Esophagus squamous epithelium (tissue), 5 donors: ENCODE measurements at regions not wholly inside any gene's neighbourhood (a gene's known extent, or its start where the extent isn't known, plus 50 kb on each side); places are given as distances from the start of the nearest gene placed in this dataset.

ENCODE experiments used
- DNase-seq: peaks from one replicate; lab custom pipeline; 2025; lab: John Stamatoyannopoulos, UW
- H3K27ac ChIP-seq, 4 donors: fragments of 200-600 bp; sonication (generic); one replicate each; pipeline ENCODE4 v1.5.1; 2016 to 2019; ENCODE audit warnings: mild to moderate bottlenecking in 1 of 4
- H3K27me3 ChIP-seq, 4 donors: fragments of 200-600 bp; sonication (generic); 1 replicate in 3 of 4; 2 replicates in 1 of 4; pipeline versions ENCODE4 v1.5.1 to v1.6.0; 2017 to 2021; ENCODE audit warnings: antibody characterized with exemption in 1 of 4
- H3K36me3 ChIP-seq, 3 donors: fragments of 200-600 bp; sonication (generic); one replicate each; pipeline ENCODE4 v1.5.1; 2016 to 2019
- H3K4me1 ChIP-seq, 3 donors: fragments of 200-600 bp; sonication (generic); one replicate each; pipeline ENCODE4 v1.5.1; 2017 to 2019
- H3K4me3 ChIP-seq, 4 donors: fragments of 200-600 bp; sonication (generic); 1 replicate in 3 of 4; 2 replicates in 1 of 4; pipeline ENCODE4 v1.5.1; 2016 to 2019; ENCODE audit warnings: mild to moderate bottlenecking in 2 of 4, moderate library complexity in 1 of 4
- H3K9me3 ChIP-seq, 3 donors: fragments of 200-600 bp; sonication (generic); one replicate each; pipeline ENCODE4 v1.5.1; 2016 to 2019
- CTCF ChIP-seq, 6 experiments: fragments of 450-650 bp in 4 of 6; fragments of 200-600 bp in 2 of 6; sonication (generic) in 2 of 6; IDR thresholded peaks; one replicate each; pipeline ENCODE4 v1.5.1; 2016 to 2019; ENCODE audit warnings: antibody characterized with exemption in 6 of 6, mild to moderate bottlenecking in 4 of 6, moderate library complexity in 4 of 6
- POLR2A ChIP-seq, 4 donors: fragments of 450-650 bp; IDR thresholded peaks; one replicate each; pipeline ENCODE4 v1.6.1; 2017; ENCODE audit warnings: antibody characterized with exemption in 4 of 4, mild to moderate bottlenecking in 4 of 4, moderate library complexity in 3 of 4
- WGBS, 2 donors: methylation state at CpG; one replicate each; pipeline ENCODE4 v1.1.5; 2018; 5-methylcytosine and 5-hydroxymethylcytosine counted together
- intact Hi-C: fragments of 100-400 bp; cut with DNase I; formaldehyde crosslinking; loops from one replicate; pipeline ENCODE4 v1.15.0; 2022
- donor health status: DM: yes; HTN: yes; CAD: no.

- Histone ChIP-seq H3K4me1 (peaks cover 0 to 7% (median 0%) of the 10 kb centered on the region in 3 donors), H3K9me3 (no peaks in the 10 kb centered on the region), H3K4me3 (no peak overlapping the region), H3K27me3 (no peaks in the 10 kb centered on the region), H3K27ac (no peak overlapping the region), H3K36me3 (no peaks in the 10 kb centered on the region)
- intact Hi-C loops, result no loop called here
- TF ChIP-seq POLR2A (IDR thresholded peaks at IDR 0.05) (no peak), CTCF (IDR thresholded peaks at IDR 0.05) (no peak)
- WGBS, 2 donors, result 0 to 32% methylated on average over 1 of the region's 1 CpG
- DNase-seq, result no peak
Observed at GRCh38 chrX:13130816-13131215, 86.4 kb upstream of the FAM9C start.

- peaks cover 0 to 18% (median 4%) of the 10 kb centered on the region in 3 donors for H3K4me1 ChIP-seq
- H3K4me3 ChIP-seq, result no peak overlapping the region
- intact Hi-C loops, result no loop called here
- no peaks in the 10 kb centered on the region for H3K36me3 ChIP-seq
- no peaks in the 10 kb centered on the region for H3K9me3 ChIP-seq
- no peak for DNase-seq
- H3K27ac ChIP-seq, result peak overlapping the region in 1 of 4 donors; percentile 6
- no peak for TF ChIP-seq CTCF (IDR thresholded peaks at IDR 0.05)
- TF ChIP-seq POLR2A (IDR thresholded peaks at IDR 0.05), result no peak
- H3K27me3 ChIP-seq, result no peaks in the 10 kb centered on the region
Observed at GRCh38 chrX:13128104-13128503, 83.7 kb upstream of the FAM9C start.

- intact Hi-C loops, result no loop called here
- TF ChIP-seq POLR2A (IDR thresholded peaks at IDR 0.05) (no peak), CTCF (IDR thresholded peaks at IDR 0.05) (no peak)
- no peak for DNase-seq
- Histone ChIP-seq H3K9me3 (no peaks in the 10 kb centered on the region), H3K4me1 (peaks cover 0 to 20% (median 4%) of the 10 kb centered on the region in 3 donors), H3K36me3 (no peaks in the 10 kb centered on the region), H3K4me3 (no peak overlapping the region), H3K27ac (peak overlapping the region in 2 of 4 donors; percentile 6 to 38), H3K27me3 (no peaks in the 10 kb centered on the region)
- WGBS, 2 donors, result 64 to 72% methylated on average over 2 to 3 of the region's 3 CpGs
Observed at GRCh38 chrX:13126775-13127174, 82.4 kb upstream of the FAM9C start.

GRCh38 chrX:13125188-13125587, 80.8 kb upstream of the FAM9C start:
- TF ChIP-seq POLR2A (IDR thresholded peaks at IDR 0.05), result no peak
- TF ChIP-seq CTCF (IDR thresholded peaks at IDR 0.05), result no peak

GRCh38 chrX:13123857-13124345, 79.5 kb upstream of the FAM9C start:
- intact Hi-C loops, result no loop called here
- 43 to 55% methylated on average over 5 to 7 of the region's 7 CpGs for WGBS, 2 donors
- Histone ChIP-seq H3K36me3 (no peaks in the 10 kb centered on the region), H3K27ac (peak overlapping the region in 2 of 4 donors; percentile 58 to 60), H3K9me3 (no peaks in the 10 kb centered on the region), H3K27me3 (no peaks in the 10 kb centered on the region), H3K4me3 (no peak overlapping the region), H3K4me1 (peaks cover 0 to 24% (median 4%) of the 10 kb centered on the region in 3 donors)
- TF ChIP-seq POLR2A (IDR thresholded peaks at IDR 0.05) (no peak), CTCF (IDR thresholded peaks at IDR 0.05) (no peak)
- no peak for DNase-seq

More at GRCh38 chrX:13125188-13125587, 80.8 kb upstream of the FAM9C start:
- no peaks in the 10 kb centered on the region for H3K27me3 ChIP-seq
- no peak overlapping the region for H3K4me3 ChIP-seq
- no peaks in the 10 kb centered on the region for H3K9me3 ChIP-seq
- WGBS, 2 donors, result 63 to 73% methylated on average over 2 of the region's 2 CpGs
- intact Hi-C loops, result no loop called here
- peak overlapping the region in 1 of 4 donors; percentile 19 for H3K27ac ChIP-seq
- H3K4me1 ChIP-seq, result peaks cover 0 to 20% (median 4%) of the 10 kb centered on the region in 3 donors
- H3K36me3 ChIP-seq, result no peaks in the 10 kb centered on the region
- no peak for DNase-seq
